ENCODE measurements at regions not wholly inside any gene's neighbourhood (a gene's known extent, or its start where the extent isn't known, plus 50 kb on each side); places are given as distances from the start of the nearest gene placed in this dataset.
A peak's percentile ranks its signal among the peaks of the same experiment; 100 is the strongest.

- Histone ChIP-seq H2AK5ac (ENCODE audit: low read depth, low read length) (no peak overlapping the region), H2BK20ac (ENCODE audit: low read depth, low read length) (peak overlapping the region; percentile 73; the same call in 1 of the 2 replicates), H2BK5ac (ENCODE audit: low read depth, low read length, poor library complexity, severe bottlenecking) (no peak overlapping the region), H3K4me2 (ENCODE audit: low read depth, low read length) (peak overlapping the region; percentile 55; the same call in 1 of the 2 replicates), H2AFZ (replicated peaks; ENCODE audit: low read length, poor library complexity) (peak overlapping the region; percentile 69), H4K5ac (ENCODE audit: low read depth, low read length) (no peak overlapping the region), H3K9ac (ENCODE audit: low read depth, low read length) (no peak overlapping the region), H3K4me1 (ENCODE audit: control insufficient read depth, insufficient read depth, low read length) (peaks cover 5% of the 10 kb centered on the region), H3K56ac (ENCODE audit: extremely low read depth, insufficient read depth, low read length) (no peak overlapping the region), H3K9me1 (ENCODE audit: insufficient read depth, low read length) (no peaks in the 10 kb centered on the region; the same call in 1 of the 2 replicates), H2BK120ac (ENCODE audit: low read depth, low read length) (peak overlapping the region; percentile 60; the same call in 1 of the 2 replicates), H3K79me1 (ENCODE audit: low read depth in 1 of 2, low read length in 2 of 2) (no peaks in the 10 kb centered on the region), H3K27ac (ENCODE audit: insufficient read depth, low read length) (no peak overlapping the region), H3K27me3 (ENCODE audit: control insufficient read depth, insufficient read depth, low read length) (no peaks in the 10 kb centered on the region), H3K4ac (ENCODE audit: low read depth, low read length) (peak overlapping the region; percentile 20; the same call in 1 of the 2 replicates), H3K4me3 (ENCODE audit: insufficient read depth, low read depth, low read length) (no peak overlapping the region), H4K20me1 (ENCODE audit: insufficient read depth, low read length) (no peaks in the 10 kb centered on the region), H3K14ac (replicated peaks; ENCODE audit: low read depth, low read length) (peak overlapping the region; percentile 72; the same call in 1 of the 2 replicates), H3K18ac (ENCODE audit: low read depth, low read length) (peak overlapping the region; percentile 35; the same call in 1 of the 2 replicates), H2AK9ac (replicated peaks; ENCODE audit: low read depth, low read length, poor library complexity) (no peak overlapping the region), H4K91ac (ENCODE audit: insufficient read depth, low read depth, low read length) (no peak overlapping the region), H4K8ac (ENCODE audit: low read depth in 2 of 2, low read length in 2 of 2) (no peak overlapping the region; a peak in 1 of 4 replicates), H3K23ac (ENCODE audit: low read depth, low read length) (no peak overlapping the region), H3K9me3 (ENCODE audit: control insufficient read depth, insufficient read depth, low read length) (no peaks in the 10 kb centered on the region), H2BK15ac (ENCODE audit: low read depth, low read length) (no peak overlapping the region), H3K36me3 (ENCODE audit: control insufficient read depth, insufficient read depth, low read length) (no peaks in the 10 kb centered on the region)
- intact Hi-C loops (cut with micrococcal nuclease): no loop called here
- POLR2A ChIA-PET (ENCODE audit: unreplicated experiment): no interaction called here
- in situ Hi-C loops (cut with MboI; ENCODE audit: low sequenced_read_pairs): no loop called here
- no peak for TF ChIP-seq BHLHE40 (IDR thresholded peaks at IDR 0.05; ENCODE audit: low read depth, low read length)
- no peak for TF ChIP-seq SMC3 (IDR thresholded peaks at IDR 0.05; ENCODE audit: low read depth, low read length)
- no peak for TF ChIP-seq RAD21 (IDR thresholded peaks at IDR 0.05; ENCODE audit: low read length)
- TF ChIP-seq CTCF (conservative IDR thresholded peaks at IDR 0.05; ENCODE audit: low read depth, low read length): no peak
- no peak for TF ChIP-seq MAZ (IDR thresholded peaks at IDR 0.05; ENCODE audit: borderline replicate concordance, low read depth, low read length)
- no peak for TF ChIP-seq CHD1 (IDR thresholded peaks at IDR 0.05; ENCODE audit: low read depth, low read length)
- no peak for TF ChIP-seq MXI1 (IDR thresholded peaks at IDR 0.05; ENCODE audit: borderline replicate concordance, low read depth, low read length)
- TF ChIP-seq RCOR1 (IDR thresholded peaks at IDR 0.05; ENCODE audit: insufficient replicate concordance, low read length): no peak
- TF ChIP-seq ELK1 (IDR thresholded peaks at IDR 0.05; ENCODE audit: borderline replicate concordance, low read depth, low read length): no peak
- no peak for TF ChIP-seq CEBPB (IDR thresholded peaks at IDR 0.05; ENCODE audit: low read depth, low read length)
- no peak for TF ChIP-seq NFE2L2 (IDR thresholded peaks at IDR 0.05; ENCODE audit: low read depth, low read length)
- TF ChIP-seq MAFK (IDR thresholded peaks at IDR 0.05; ENCODE audit: low read depth, low read length): no peak
- TF ChIP-seq POLR2A (IDR thresholded peaks at IDR 0.05; ENCODE audit: low read depth, low read length): no peak
- dilution Hi-C loops (cut with HindIII; ENCODE audit: low sequenced_read_pairs, unreplicated experiment): no loop called here
- WGBS, 2 experiments (ENCODE audit: extremely low coverage in 2 of 2, insufficient read length in 1 of 2): no CpG with 5 or more reads among the region's 4 CpGs
- ATAC-seq (ENCODE audit: low read depth) (peak; percentile 60), DNase-seq (peak; percentile 2)
- no TSS peak for BruUV-seq (replicated peaks)
- CTCF ChIA-PET: no interaction called here
Observed at GRCh38 chr13:34207872-34208271, 389.9 kb downstream of the RFC3 start.

Data from IMR-90 (cell line).